ENCODE measurements at regions not wholly inside any gene's neighbourhood (a gene's known extent, or its start where the extent isn't known, plus 50 kb on each side); places are given as distances from the start of the nearest gene placed in this dataset.
"Not testable (repeated sequence)": the region's sequence is repeated elsewhere in the genome, so short reads cannot be mapped to it uniquely, and the experiment has no call there.

DNA sequence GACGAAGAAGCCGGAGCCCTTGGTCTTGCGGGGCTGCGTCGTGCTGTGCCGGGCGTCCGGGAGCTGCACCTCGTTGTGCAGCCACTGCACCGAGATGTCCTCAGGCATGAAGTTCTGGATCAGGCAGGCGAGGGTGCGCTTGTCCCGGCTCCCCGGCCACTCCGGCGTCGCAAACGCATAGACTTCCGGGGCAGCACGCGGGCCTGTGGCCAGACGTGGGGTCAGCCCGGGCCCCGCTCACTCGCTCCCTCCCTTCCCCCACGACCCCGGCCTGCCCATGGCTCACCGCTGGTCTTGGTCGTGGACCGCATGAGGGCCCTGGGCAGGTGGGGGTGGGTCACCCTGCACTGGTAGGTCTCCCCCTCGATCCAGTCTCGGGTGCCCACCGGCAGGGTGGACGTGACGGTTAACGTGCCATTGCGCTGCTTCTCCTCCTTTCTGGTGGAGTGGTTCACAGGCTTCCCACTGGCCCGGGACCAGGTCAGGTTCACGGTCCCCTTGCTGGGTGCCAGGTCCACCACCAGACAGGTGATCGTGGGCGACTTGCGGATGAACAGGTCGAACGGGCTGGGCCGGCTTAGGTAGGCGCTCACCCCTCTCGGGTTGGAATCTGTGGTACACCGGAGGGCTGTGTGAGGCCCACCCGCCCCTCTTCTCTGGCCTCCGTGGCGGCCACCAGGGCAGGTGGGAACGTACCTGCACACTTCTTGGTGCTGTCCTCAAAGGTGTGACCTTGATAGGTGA, 74.0 kb downstream of the TMEM121 start:
- H3K36me3 ChIP-seq (ENCODE audit: low read depth); H3K9me3 ChIP-seq; ATAC-seq; intact Hi-C loops (cut with DNase I, micrococcal nuclease); H3K4me1 ChIP-seq (ENCODE audit: low read depth); DNase-seq; H3K4me3 ChIP-seq: not testable (repeated sequence)

DNA sequence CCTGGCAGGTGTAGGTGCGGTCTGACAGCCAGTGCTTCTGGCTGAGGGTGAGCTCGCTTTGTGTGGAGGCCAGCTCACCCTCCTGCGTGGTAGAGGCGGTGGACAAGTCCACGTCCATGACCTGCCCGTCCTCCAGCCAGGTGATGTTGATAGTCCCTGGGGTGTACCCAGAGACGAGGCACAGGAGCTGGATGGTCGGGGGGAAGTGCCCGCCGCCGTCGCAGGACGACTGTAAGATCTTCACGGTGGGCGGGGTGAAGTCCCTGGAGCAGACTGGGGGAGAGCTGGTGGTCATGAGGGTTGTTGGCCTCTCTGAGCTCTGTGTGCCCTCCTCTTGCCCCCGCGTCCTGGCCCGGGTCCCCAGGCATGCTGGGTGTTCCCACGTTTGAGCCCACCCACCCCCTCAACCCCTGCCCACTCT, 74.6 kb downstream of the TMEM121 start:
- no peaks in the 10 kb centered on the region for H3K9me3 ChIP-seq

DNA sequence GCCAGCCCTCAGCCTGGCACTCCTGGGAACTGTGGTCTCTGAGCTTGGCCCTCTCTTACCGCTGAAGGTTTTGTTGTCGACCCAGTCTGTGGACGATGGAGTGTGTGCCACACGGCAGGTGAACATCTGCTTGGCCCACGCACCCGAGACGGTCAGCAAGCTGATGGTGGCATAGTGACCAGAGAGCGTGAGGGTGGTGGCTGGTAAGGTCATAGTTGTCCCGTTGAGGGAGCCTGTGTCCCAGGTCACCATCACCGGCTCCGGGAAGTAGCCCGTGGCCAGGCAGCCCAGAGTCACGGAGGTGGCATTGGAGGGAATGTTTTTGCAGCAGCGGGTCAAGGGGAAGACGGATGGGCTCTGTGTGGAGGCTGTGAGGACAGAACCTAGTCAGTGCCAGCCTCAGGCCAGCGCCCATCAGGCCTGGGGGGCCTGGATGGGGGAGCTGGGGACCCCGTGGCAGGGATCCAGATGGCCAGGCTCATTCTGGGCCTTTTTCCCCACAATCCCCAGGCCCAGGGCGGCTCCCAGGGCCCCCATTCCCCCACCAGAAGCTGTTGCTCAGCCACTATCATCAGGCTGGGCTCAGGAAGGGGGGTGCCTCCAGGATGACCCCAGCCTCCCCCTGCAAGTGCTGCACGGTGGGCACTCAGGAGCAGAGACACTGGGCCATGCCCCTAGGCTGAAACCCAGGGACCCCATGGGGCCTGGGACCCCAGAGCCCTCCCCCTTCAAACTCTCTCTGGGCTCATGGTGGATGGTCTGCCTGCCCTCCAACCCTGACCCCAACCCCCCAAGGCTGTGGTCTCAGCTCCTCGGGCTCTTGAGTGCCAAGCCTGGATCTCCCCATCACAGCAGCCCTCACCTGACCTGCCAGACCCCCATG, 75.2 kb downstream of the TMEM121 start:
- ATAC-seq (no peak), DNase-seq (peak in 1 of 3 donors; percentile 31)
- TF ChIP-seq, protein P1, sequence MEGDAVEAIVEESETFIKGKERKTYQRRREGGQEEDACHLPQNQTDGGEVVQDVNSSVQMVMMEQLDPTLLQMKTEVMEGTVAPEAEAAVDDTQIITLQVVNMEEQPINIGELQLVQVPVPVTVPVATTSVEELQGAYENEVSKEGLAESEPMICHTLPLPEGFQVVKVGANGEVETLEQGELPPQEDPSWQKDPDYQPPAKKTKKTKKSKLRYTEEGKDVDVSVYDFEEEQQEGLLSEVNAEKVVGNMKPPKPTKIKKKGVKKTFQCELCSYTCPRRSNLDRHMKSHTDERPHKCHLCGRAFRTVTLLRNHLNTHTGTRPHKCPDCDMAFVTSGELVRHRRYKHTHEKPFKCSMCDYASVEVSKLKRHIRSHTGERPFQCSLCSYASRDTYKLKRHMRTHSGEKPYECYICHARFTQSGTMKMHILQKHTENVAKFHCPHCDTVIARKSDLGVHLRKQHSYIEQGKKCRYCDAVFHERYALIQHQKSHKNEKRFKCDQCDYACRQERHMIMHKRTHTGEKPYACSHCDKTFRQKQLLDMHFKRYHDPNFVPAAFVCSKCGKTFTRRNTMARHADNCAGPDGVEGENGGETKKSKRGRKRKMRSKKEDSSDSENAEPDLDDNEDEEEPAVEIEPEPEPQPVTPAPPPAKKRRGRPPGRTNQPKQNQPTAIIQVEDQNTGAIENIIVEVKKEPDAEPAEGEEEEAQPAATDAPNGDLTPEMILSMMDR (IDR thresholded peaks at IDR 0.05), result no peak
- intact Hi-C loops (cut with DNase I, micrococcal nuclease), result no loop called here
- Histone ChIP-seq H3K36me3 (ENCODE audit: low read depth) (no peaks in the 10 kb centered on the region), H3K9me3 (no peaks in the 10 kb centered on the region), H3K4me1 (ENCODE audit: low read depth) (no peaks in the 10 kb centered on the region), H3K4me3 (no peak overlapping the region)

More for the DNA sequence above, 74.6 kb downstream of the TMEM121 start:
- TF ChIP-seq, protein P1 (IDR thresholded peaks at IDR 0.05), result no peak
- no peak for ATAC-seq
- no peak overlapping the region for H3K4me3 ChIP-seq
- no peaks in the 10 kb centered on the region for H3K4me1 ChIP-seq (ENCODE audit: low read depth)
- peak in 1 of 3 donors; percentile 29 for DNase-seq
- H3K36me3 ChIP-seq (ENCODE audit: low read depth), result no peaks in the 10 kb centered on the region
- intact Hi-C loops (cut with DNase I, micrococcal nuclease), result no loop called here

DNA sequence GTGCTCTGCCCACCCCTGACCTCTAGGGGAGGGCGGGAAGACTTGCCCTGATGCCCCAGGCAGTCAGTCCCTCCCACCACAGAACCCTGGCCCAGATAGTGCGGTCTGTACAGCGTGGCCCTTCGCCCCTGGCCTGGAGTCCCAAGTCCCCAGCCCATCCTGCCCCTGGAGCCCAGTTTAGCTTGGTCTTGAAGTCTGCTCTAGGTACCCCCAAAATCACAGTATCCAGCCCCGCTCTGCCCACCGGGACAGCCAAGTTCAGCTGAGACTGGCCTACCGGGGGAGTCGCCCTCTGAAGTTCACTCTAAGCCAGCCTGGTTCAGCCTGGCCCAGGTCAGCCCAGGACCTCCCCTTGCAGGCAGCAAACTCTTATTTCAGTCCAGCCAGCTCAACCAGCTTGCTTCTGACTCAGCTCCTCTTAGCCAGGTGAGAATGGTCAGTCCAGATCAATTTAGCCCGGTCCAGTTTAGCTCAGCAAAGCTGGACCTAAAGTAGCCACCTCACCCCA, 75.9 kb downstream of the TMEM121 start:
- Histone ChIP-seq H3K9me3 (no peaks in the 10 kb centered on the region), H3K4me1 (ENCODE audit: low read depth) (no peaks in the 10 kb centered on the region), H3K4me3 (no peak overlapping the region), H3K36me3 (ENCODE audit: low read depth) (no peaks in the 10 kb centered on the region)
- no peak for ATAC-seq
- intact Hi-C loops (cut with DNase I, micrococcal nuclease), result no loop called here
- TF ChIP-seq, protein P1 (IDR thresholded peaks at IDR 0.05), result no peak
- no peak for DNase-seq

DNA sequence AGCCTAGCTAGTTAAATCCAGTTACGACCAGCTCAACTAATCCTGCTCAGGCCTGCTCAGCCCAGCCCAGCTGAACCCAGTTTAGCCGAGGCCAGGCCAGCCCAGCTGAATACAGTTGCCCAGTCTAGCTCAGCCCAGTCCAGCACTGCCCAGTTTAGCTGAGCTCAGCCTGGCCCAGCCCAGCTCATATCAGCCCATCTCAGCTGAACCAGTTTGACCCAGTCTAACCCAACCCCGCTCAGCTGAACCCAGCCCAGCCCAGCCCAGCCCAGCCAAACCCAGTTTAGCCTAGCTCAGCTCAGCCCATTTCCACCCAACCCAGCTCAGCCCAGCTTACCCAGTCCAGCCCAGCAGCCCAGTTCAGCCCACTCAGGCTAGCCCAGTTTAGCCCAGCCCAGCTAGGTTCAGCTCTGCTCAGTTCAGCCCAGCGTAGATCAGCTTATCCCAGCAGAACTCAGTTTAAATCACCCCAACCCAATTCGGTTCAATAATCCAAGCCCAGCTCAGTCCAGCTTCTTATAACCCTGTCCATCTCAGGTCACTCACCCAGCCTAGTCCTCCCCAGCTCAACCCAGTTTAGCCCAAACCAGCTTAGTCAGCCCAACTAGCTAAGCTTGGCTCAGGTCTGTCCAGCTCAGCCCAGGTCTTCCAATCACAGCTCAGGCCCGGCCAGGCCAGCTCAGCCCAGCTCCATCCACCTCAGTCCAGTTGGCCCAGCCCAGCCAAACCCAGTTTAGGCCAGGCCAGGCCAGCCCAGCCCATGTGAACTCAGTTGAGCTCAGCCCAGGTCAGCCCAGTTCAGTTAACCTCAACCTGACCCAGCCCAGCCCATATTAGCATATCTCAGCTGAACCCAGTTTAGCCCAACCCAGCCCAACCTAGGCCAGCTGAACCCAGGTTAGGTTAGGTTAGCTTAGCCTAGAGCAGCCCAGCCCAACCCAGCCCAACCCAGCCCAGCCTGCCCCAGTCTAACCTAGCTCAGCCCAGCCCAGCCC, 76.7 kb downstream of the TMEM121 start:
- intact Hi-C loops (cut with DNase I, micrococcal nuclease), result no loop called here
- Histone ChIP-seq H3K36me3 (ENCODE audit: low read depth) (no peaks in the 10 kb centered on the region), H3K9me3 (no peaks in the 10 kb centered on the region), H3K4me3 (no peak overlapping the region), H3K4me1 (ENCODE audit: low read depth) (no peaks in the 10 kb centered on the region)
- TF ChIP-seq, protein P1 (IDR thresholded peaks at IDR 0.05), result no peak
- DNase-seq (peak in 2 of 3 donors; percentile 21 to 34), ATAC-seq (peak; percentile 57)

DNA sequence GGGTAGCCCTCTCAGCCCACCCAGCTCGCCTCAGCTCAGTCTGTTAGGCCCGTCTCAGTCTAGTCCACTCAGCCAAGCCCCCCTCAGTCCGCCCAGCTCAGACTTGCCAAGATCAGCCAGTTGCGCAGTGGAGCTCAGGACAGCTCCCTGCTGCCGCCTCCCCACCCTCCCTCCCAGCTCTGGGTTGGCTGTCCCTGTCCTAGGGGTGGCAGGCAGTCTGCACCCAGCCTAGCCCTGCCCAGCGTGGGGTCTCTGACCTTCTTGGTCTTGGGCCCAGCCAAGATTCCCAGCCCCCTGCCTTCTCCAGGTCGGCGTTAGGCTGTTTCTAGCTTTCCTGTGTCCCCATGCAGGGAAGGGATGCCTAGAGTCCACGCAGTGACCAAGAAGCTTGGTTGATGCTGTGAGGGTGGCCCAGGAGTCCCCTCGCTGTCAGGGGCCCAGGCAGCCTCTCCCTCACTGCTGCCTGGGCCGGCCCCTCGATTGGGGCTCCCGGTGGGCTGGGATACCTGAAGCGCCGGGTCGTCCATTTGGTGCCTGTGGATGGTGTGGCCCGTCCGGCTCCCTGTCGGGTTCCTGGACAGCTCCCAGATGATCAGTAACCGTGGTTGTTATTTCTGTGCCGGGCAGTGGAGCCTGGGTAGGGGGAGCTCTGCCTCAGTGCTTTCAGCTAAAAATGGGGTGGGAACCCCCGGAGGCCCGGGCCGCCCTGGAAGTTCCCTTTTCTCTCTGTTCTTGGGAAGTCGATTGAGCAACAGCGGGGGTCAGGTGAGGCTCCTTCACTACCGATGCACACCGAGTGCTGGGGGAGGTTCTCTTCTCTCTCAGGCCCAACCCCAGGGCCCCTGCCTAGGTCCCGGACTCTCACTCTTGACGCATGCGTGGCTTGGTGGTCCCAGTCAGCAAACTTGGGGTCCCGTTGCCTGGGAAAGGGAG, 78.4 kb downstream of the TMEM121 start:
- DNase-seq; H3K36me3 ChIP-seq (ENCODE audit: low read depth); H3K4me1 ChIP-seq (ENCODE audit: low read depth); intact Hi-C loops (cut with DNase I, micrococcal nuclease); ATAC-seq; H3K4me3 ChIP-seq; H3K9me3 ChIP-seq: not testable (repeated sequence)

Measured in mucosa of descending colon (tissue), 3 donors.